ENCODE measurements at regions not wholly inside any gene's neighbourhood (a gene's known extent, or its start where the extent isn't known, plus 50 kb on each side); places are given as distances from the start of the nearest gene placed in this dataset.

- CTCF ChIA-PET (ENCODE audit: unreplicated experiment), result no interaction called here
- BruUV-seq (replicated peaks), result no TSS peak
These were observed 66.1 kb upstream of the SPON1 start for GRCh38 chr11:13896175-13896980.

GRCh38 chr11:13896981-13897353, 65.6 kb upstream of the SPON1 start:
- Histone ChIP-seq H3K4me2 (ENCODE audit: low read length) (peak overlapping the region; percentile 71), H3K4me3 (ENCODE audit: low read depth, low read length, poor library complexity, severe bottlenecking) (peak overlapping the region; percentile 34), H3K4me1 (ENCODE audit: insufficient read depth, low read length, poor library complexity, severe bottlenecking) (peaks cover 67% of the 10 kb centered on the region), H3K36me3 (ENCODE audit: insufficient read depth, low read length) (no peaks in the 10 kb centered on the region), H4K20me1 (ENCODE audit: insufficient read depth, low read length) (no peaks in the 10 kb centered on the region), H3K9me3 (ENCODE audit: low read length) (no peaks in the 10 kb centered on the region), H3K79me2 (ENCODE audit: insufficient read depth, low read depth, low read length) (no peaks in the 10 kb centered on the region), H3K9me2 (ENCODE audit: insufficient read depth, low read length) (no peaks in the 10 kb centered on the region), H2AFZ (ENCODE audit: low read length) (peak overlapping the region; percentile 64; the same call in 1 of the 2 replicates), H3K27ac (ENCODE audit: low read depth, low read length, poor library complexity, severe bottlenecking) (peak overlapping the region; percentile 92)
- ChIA-PET CTCF (ENCODE audit: unreplicated experiment) (no interaction called here), POLR2A (interaction anchor here (1.0 to 3.2 kb wide), 6 partner anchors 11 to 29 kb away, joined by 3 to 19 read pairs (median 4); no protein-coding TSS in a partner anchor)
- TF ChIP-seq EZH2phosphoT487 (IDR thresholded peaks at IDR 0.05; ENCODE audit: borderline replicate concordance, low read depth, low read length), result no peak
- peak; percentile 40 for DNase-seq (ENCODE audit: low spot score)
- BruUV-seq (replicated peaks), result no TSS peak
- intact Hi-C loops (cut with micrococcal nuclease; ENCODE audit: unreplicated experiment), result loop anchor here (1.0 to 2.0 kb wide), 2 partner anchors 27 to 36 kb away; no protein-coding TSS in a partner anchor

More at GRCh38 chr11:13896175-13896980, 66.1 kb upstream of the SPON1 start:
- Histone ChIP-seq H3K79me2 (ENCODE audit: insufficient read depth, low read depth, low read length) (no peaks in the 10 kb centered on the region), H3K9me3 (ENCODE audit: low read length) (no peaks in the 10 kb centered on the region), H3K4me3 (ENCODE audit: low read depth, low read length, poor library complexity, severe bottlenecking) (no peak overlapping the region), H3K4me1 (ENCODE audit: insufficient read depth, low read length, poor library complexity, severe bottlenecking) (peaks cover 70% of the 10 kb centered on the region), H3K27ac (ENCODE audit: low read depth, low read length, poor library complexity, severe bottlenecking) (peak overlapping the region; percentile 92), H3K36me3 (ENCODE audit: insufficient read depth, low read length) (no peaks in the 10 kb centered on the region), H4K20me1 (ENCODE audit: insufficient read depth, low read length) (no peaks in the 10 kb centered on the region), H3K9me2 (ENCODE audit: insufficient read depth, low read length) (no peaks in the 10 kb centered on the region), H2AFZ (ENCODE audit: low read length) (peak overlapping the region; percentile 64; the same call in 1 of the 2 replicates), H3K4me2 (ENCODE audit: low read length) (peak overlapping the region; percentile 71; the same call in 1 of the 2 replicates)
- TF ChIP-seq CTCF (conservative IDR thresholded peaks at IDR 0.05; ENCODE audit: low read length) (no peak), EZH2phosphoT487 (IDR thresholded peaks at IDR 0.05; ENCODE audit: borderline replicate concordance, low read depth, low read length) (no peak)
- DNase-seq (ENCODE audit: low spot score), result no peak
- intact Hi-C loops (cut with micrococcal nuclease; ENCODE audit: unreplicated experiment), result loop anchor here (2.0 kb wide), 1 partner anchor 36 kb away; no protein-coding TSS in a partner anchor
- POLR2A ChIA-PET, result interaction anchor here (0.6 to 3.2 kb wide), 6 partner anchors 11 to 341 kb away, joined by 3 to 19 read pairs (median 4); no protein-coding TSS in a partner anchor

GRCh38 chr11:13897646-13898276, 64.8 kb upstream of the SPON1 start:
- no peaks in the 10 kb centered on the region for H3K9me3 ChIP-seq (ENCODE audit: low read length)
- no peak for TF ChIP-seq CTCF (conservative IDR thresholded peaks at IDR 0.05; ENCODE audit: low read length)
- peak overlapping the region; percentile 64; the same call in 1 of the 2 replicates for H2AFZ ChIP-seq (ENCODE audit: low read length)
- no TSS peak for BruUV-seq (replicated peaks)
- POLR2A ChIA-PET, result interaction anchor here (0.5 to 3.2 kb wide), 16 partner anchors 9 to 55 kb away, joined by 3 to 19 read pairs (median 4); no protein-coding TSS in a partner anchor
- H3K36me3 ChIP-seq (ENCODE audit: insufficient read depth, low read length), result no peaks in the 10 kb centered on the region
- DNase-seq (ENCODE audit: low spot score), result peak; percentile 84
- intact Hi-C loops (cut with micrococcal nuclease; ENCODE audit: unreplicated experiment), result loop anchor here (1.0 to 2.0 kb wide), 2 partner anchors 27 to 37 kb away; no protein-coding TSS in a partner anchor
- peaks cover 63% of the 10 kb centered on the region for H3K4me1 ChIP-seq (ENCODE audit: insufficient read depth, low read length, poor library complexity, severe bottlenecking)
- no peaks in the 10 kb centered on the region for H3K79me2 ChIP-seq (ENCODE audit: insufficient read depth, low read depth, low read length)
- peak overlapping the region; percentile 71 for H3K4me2 ChIP-seq (ENCODE audit: low read length)
- no peaks in the 10 kb centered on the region for H4K20me1 ChIP-seq (ENCODE audit: insufficient read depth, low read length)
- H3K27ac ChIP-seq (ENCODE audit: low read depth, low read length, poor library complexity, severe bottlenecking), result peak overlapping the region; percentile 92
- H3K4me3 ChIP-seq (ENCODE audit: low read depth, low read length, poor library complexity, severe bottlenecking), result peak overlapping the region; percentile 34
- no peaks in the 10 kb centered on the region for H3K9me2 ChIP-seq (ENCODE audit: insufficient read depth, low read length)
- CTCF ChIA-PET (ENCODE audit: unreplicated experiment), result interaction anchor here (0.8 to 0.9 kb wide), 2 partner anchors 12 to 108 kb away, joined by 3 to 4 read pairs; no protein-coding TSS in a partner anchor
